ENCODE measurements at regions not wholly inside any gene's neighbourhood (a gene's known extent, or its start where the extent isn't known, plus 50 kb on each side); places are given as distances from the start of the nearest gene placed in this dataset.

- no peak overlapping the region for H3K4me3 ChIP-seq (ENCODE audit: low read length)
- no peak for DNase-seq (ENCODE audit: low read depth)
- no peak for TF ChIP-seq CTCF (conservative IDR thresholded peaks at IDR 0.05; ENCODE audit: low read depth, low read length)
Observed at GRCh38 chr5:155838394-155838793, 488.6 kb upstream of the SGCD start.

- no peak for TF ChIP-seq CTCF (conservative IDR thresholded peaks at IDR 0.05; ENCODE audit: low read depth, low read length)
- DNase-seq (ENCODE audit: low read depth) = no peak
- no peak overlapping the region for H3K4me3 ChIP-seq (ENCODE audit: low read length)
Observed at GRCh38 chr5:155839251-155840037, 487.5 kb upstream of the SGCD start.

GRCh38 chr5:155844542-155844941 lies 482.4 kb upstream of the SGCD start:
- no peak for TF ChIP-seq CTCF (conservative IDR thresholded peaks at IDR 0.05; ENCODE audit: low read depth, low read length)
- no peak overlapping the region for H3K4me3 ChIP-seq (ENCODE audit: low read length)
- DNase-seq (ENCODE audit: low read depth) = no peak

- H3K4me3 ChIP-seq (ENCODE audit: low read length) = no peak overlapping the region
- DNase-seq (ENCODE audit: low read depth) = no peak
Observed at GRCh38 chr5:155850370-155850769, 476.6 kb upstream of the SGCD start.

GRCh38 chr5:155866971-155867370 lies 460.0 kb upstream of the SGCD start:
- no peak for DNase-seq (ENCODE audit: low read depth)
- no peak for TF ChIP-seq CTCF (conservative IDR thresholded peaks at IDR 0.05; ENCODE audit: low read depth, low read length)
- no peak overlapping the region for H3K4me3 ChIP-seq (ENCODE audit: low read length)

More at GRCh38 chr5:155850370-155850769, 476.6 kb upstream of the SGCD start:
- no peak for TF ChIP-seq CTCF (conservative IDR thresholded peaks at IDR 0.05; ENCODE audit: low read depth, low read length)

GRCh38 chr5:155867522-155868088 lies 459.4 kb upstream of the SGCD start:
- H3K4me3 ChIP-seq (ENCODE audit: low read length) = no peak overlapping the region
- DNase-seq (ENCODE audit: low read depth) = no peak
- no peak for TF ChIP-seq CTCF (conservative IDR thresholded peaks at IDR 0.05; ENCODE audit: low read depth, low read length)

- no peak for TF ChIP-seq CTCF (conservative IDR thresholded peaks at IDR 0.05; ENCODE audit: low read depth, low read length)
- no peak for DNase-seq (ENCODE audit: low read depth)
- no peak overlapping the region for H3K4me3 ChIP-seq (ENCODE audit: low read length)
Observed at GRCh38 chr5:155870636-155871035, 456.3 kb upstream of the SGCD start.

Data from retinal pigment epithelial cell (primary cell).